CD4-positive, CD25-positive, alpha-beta regulatory T cell (primary cell): ENCODE measurements at regions not wholly inside any gene's neighbourhood (a gene's known extent, or its start where the extent isn't known, plus 50 kb on each side); places are given as distances from the start of the nearest gene placed in this dataset.
"Not testable (repeated sequence)": the region's sequence is repeated elsewhere in the genome, so short reads cannot be mapped to it uniquely, and the experiment has no call there.

Source experiments
- ATAC-seq, 2 donors: fragments of 150-1000 bp; cut with Tn5 transposase; one replicate each; pipeline ENCODE4 v1.10.0; 2021; ENCODE audit warnings: low read depth in 2 of 2, moderate number of reproducible peaks in 2 of 2, moderate library complexity in 1 of 2
- DNase-seq, 3 donors: peaks; one replicate each; pipeline versions ENCODE4 v3.0.0 to v3.0.0-alpha.2; 2012 to 2022; ENCODE audit warnings: mixed read lengths in 1 of 3
- H3K27ac ChIP-seq: one replicate; pipeline ENCODE4 v1.7.0; 2013; ENCODE audit warnings: mild to moderate bottlenecking, low read length; ENCODE audit not compliant: insufficient read depth, poor library complexity, severe bottlenecking
- H3K27me3 ChIP-seq: one replicate; pipeline ENCODE4 v1.7.0; 2013; ENCODE audit warnings: low read length; ENCODE audit not compliant: control insufficient read depth, insufficient read depth
- H3K36me3 ChIP-seq: one replicate; pipeline ENCODE4 v1.7.0; 2013; ENCODE audit warnings: mild to moderate bottlenecking, low read length, moderate library complexity; ENCODE audit not compliant: control insufficient read depth, insufficient read depth
- H3K4me1 ChIP-seq: 2 replicates; pipeline ENCODE4 v1.7.0; 2013; ENCODE audit warnings: mild to moderate bottlenecking, low read length; ENCODE audit not compliant: insufficient read depth, control insufficient read depth, poor library complexity, severe bottlenecking
- H3K4me3 ChIP-seq: one replicate; pipeline ENCODE4 v1.7.0; 2013; ENCODE audit warnings: low read depth, mild to moderate bottlenecking, low read length, moderate library complexity
- H3K9me3 ChIP-seq, 2 experiments: 1 replicate in 1 of 2; 2 replicates in 1 of 2; pipeline ENCODE4 v1.7.0; 2013; ENCODE audit warnings: low read length in 2 of 2, mild to moderate bottlenecking in 1 of 2, moderate library complexity in 1 of 2; ENCODE audit not compliant: control insufficient read depth in 2 of 2
- H3K27ac Mint-ChIP-seq, 3 donors: one replicate each; pipeline ENCODE4 v1.8.0; 2020 to 2022; ENCODE audit warnings: mild to moderate bottlenecking in 3 of 3, mixed read lengths in 3 of 3, moderate library complexity in 2 of 3
- H3K27me3 Mint-ChIP-seq: one replicate; pipeline ENCODE4 v1.8.0; 2022; ENCODE audit warnings: mild to moderate bottlenecking, mixed read lengths
- H3K36me3 Mint-ChIP-seq: one replicate; pipeline ENCODE4 v1.8.0; 2020; ENCODE audit warnings: mixed read lengths
- H3K4me1 Mint-ChIP-seq, 4 donors: one replicate each; pipeline ENCODE4 v1.8.0; 2020 to 2022; ENCODE audit warnings: mixed read lengths in 4 of 4, mild to moderate bottlenecking in 1 of 4
- H3K4me3 Mint-ChIP-seq, 4 donors: one replicate each; pipeline ENCODE4 v1.8.0; 2020 to 2022; ENCODE audit warnings: mild to moderate bottlenecking in 4 of 4, mixed read lengths in 4 of 4, moderate library complexity in 3 of 4
- H3K9me3 Mint-ChIP-seq, 7 donors: one replicate each; pipeline ENCODE4 v1.8.0; 2020 to 2022; ENCODE audit warnings: mixed read lengths in 7 of 7, mild to moderate bottlenecking in 3 of 7, moderate library complexity in 2 of 7

- no peak for DNase-seq
- Histone ChIP-seq H3K27ac (no peak overlapping the region), H3K9me3 (no peaks in the 10 kb centered on the region), H3K36me3 (no peaks in the 10 kb centered on the region), H3K4me1 (no peaks in the 10 kb centered on the region), H3K27me3 (no peaks in the 10 kb centered on the region), H3K4me3 (no peak overlapping the region)
- Mint-ChIP-seq H3K9me3 (peaks cover 0 to 2% (median 0%) of the 10 kb centered on the region in 7 donors), H3K4me1 (no peaks in the 10 kb centered on the region), H3K27ac (no peak overlapping the region), H3K27me3 (no peaks in the 10 kb centered on the region), H3K36me3 (no peaks in the 10 kb centered on the region), H3K4me3 (no peak overlapping the region)
- ATAC-seq = no peak
Measured at GRCh38 chr1:78728359-78728758, 78.7 kb downstream of the IFI44 start.

DNA sequence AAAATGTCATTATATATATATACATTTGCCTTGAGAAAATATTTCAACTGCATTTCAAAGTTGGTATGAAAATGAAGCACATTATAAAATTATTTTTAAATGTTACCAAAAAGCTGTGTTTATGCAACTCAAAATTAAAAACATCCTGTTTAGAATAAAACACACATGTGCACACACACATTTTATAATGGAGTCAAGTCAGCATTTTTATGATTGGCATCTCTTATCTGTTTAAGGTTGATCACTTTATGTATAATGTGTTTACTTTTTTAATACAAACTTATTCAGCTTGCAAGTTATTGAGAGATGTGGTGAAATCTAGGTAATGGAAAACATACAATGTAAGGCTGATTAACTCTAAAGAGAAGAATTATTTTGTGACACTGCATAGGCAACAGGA, 80.4 kb downstream of the IFI44 start:
- Mint-ChIP-seq H3K27me3 (no peaks in the 10 kb centered on the region), H3K4me1 (no peaks in the 10 kb centered on the region), H3K36me3 (no peaks in the 10 kb centered on the region), H3K9me3 (peaks cover 0 to 2% (median 0%) of the 10 kb centered on the region in 7 donors), H3K27ac (no peak overlapping the region), H3K4me3 (no peak overlapping the region)
- Histone ChIP-seq H3K9me3 (no peaks in the 10 kb centered on the region), H3K27ac (no peak overlapping the region), H3K4me3 (no peak overlapping the region), H3K4me1 (no peaks in the 10 kb centered on the region), H3K27me3 (no peaks in the 10 kb centered on the region), H3K36me3 (no peaks in the 10 kb centered on the region)
- ATAC-seq (no peak), DNase-seq (no peak)

GRCh38 chr1:78731674-78732073, 82.0 kb downstream of the IFI44 start:
- H3K27me3 ChIP-seq = no peaks in the 10 kb centered on the region
- no peak overlapping the region for H3K4me3 Mint-ChIP-seq
- DNase-seq = no peak

DNA sequence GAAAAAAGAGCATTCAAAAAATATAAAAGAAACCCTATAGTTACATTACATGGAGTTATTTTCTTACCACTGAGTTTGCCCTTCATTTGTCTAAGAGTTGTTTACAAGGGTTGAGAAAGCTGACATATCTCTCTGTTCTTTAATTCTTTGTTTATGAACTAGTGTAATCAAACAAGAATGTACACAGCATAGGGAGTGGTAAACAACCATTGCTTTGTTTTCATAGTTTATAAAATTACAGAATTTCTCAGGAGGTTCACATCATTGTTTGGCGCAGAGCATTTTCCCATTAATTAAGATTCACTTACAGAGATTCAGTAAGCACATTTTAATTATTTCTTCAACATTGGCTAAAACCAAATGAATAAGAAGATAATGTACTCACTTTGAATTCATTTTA, 87.6 kb downstream of the IFI44 start:
- no peaks in the 10 kb centered on the region for H3K27me3 ChIP-seq
- H3K4me3 ChIP-seq = no peak overlapping the region
- H3K9me3 Mint-ChIP-seq = peaks cover 0 to 6% (median 2%) of the 10 kb centered on the region in 7 donors
- H3K36me3 Mint-ChIP-seq = no peaks in the 10 kb centered on the region
- no peak overlapping the region for H3K27ac Mint-ChIP-seq
- no peaks in the 10 kb centered on the region for H3K4me1 ChIP-seq
- no peaks in the 10 kb centered on the region for H3K36me3 ChIP-seq
- DNase-seq (no peak), ATAC-seq (no peak)
- no peaks in the 10 kb centered on the region for H3K27me3 Mint-ChIP-seq
- no peaks in the 10 kb centered on the region for H3K4me1 Mint-ChIP-seq
- H3K4me3 Mint-ChIP-seq = no peak overlapping the region
- H3K27ac ChIP-seq = no peak overlapping the region
- no peaks in the 10 kb centered on the region for H3K9me3 ChIP-seq

More at GRCh38 chr1:78731674-78732073, 82.0 kb downstream of the IFI44 start:
- Histone ChIP-seq H3K9me3 (no peaks in the 10 kb centered on the region), H3K36me3 (no peaks in the 10 kb centered on the region), H3K4me1 (no peaks in the 10 kb centered on the region), H3K4me3 (no peak overlapping the region), H3K27ac (no peak overlapping the region)
- H3K27ac Mint-ChIP-seq = no peak overlapping the region
- peaks cover 0 to 6% (median 0%) of the 10 kb centered on the region in 7 donors for H3K9me3 Mint-ChIP-seq
- H3K4me1 Mint-ChIP-seq = no peaks in the 10 kb centered on the region
- no peaks in the 10 kb centered on the region for H3K36me3 Mint-ChIP-seq
- H3K27me3 Mint-ChIP-seq = no peaks in the 10 kb centered on the region
- ATAC-seq = no peak

DNA sequence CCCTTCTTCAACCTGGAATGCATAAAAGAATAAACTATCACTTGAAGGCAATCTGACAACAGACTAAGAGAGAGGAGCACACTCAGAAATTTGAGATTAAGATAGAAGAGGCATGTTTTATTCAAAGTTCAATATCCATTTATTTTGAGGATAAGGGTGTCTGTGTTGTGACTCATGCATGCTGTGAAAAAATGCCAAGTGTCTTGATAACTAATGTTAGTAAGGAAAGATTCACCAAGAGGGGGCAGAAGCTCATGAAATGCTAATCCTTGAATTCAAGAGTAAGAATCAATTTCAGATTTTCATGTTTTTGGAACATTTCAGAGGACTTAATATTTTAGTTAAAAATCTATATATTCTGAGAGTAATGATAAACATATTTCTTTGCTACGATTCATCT, 94.0 kb downstream of the IFI44 start:
- Histone ChIP-seq H3K4me1 (no peaks in the 10 kb centered on the region), H3K36me3 (no peaks in the 10 kb centered on the region), H3K9me3 (no peaks in the 10 kb centered on the region), H3K27me3 (no peaks in the 10 kb centered on the region), H3K27ac (no peak overlapping the region), H3K4me3 (no peak overlapping the region)
- Mint-ChIP-seq H3K4me3 (no peak overlapping the region), H3K4me1 (no peaks in the 10 kb centered on the region), H3K9me3 (peaks cover 0 to 4% (median 0%) of the 10 kb centered on the region in 7 donors), H3K27me3 (no peaks in the 10 kb centered on the region), H3K27ac (no peak overlapping the region), H3K36me3 (no peaks in the 10 kb centered on the region)
- DNase-seq = no peak
- no peak for ATAC-seq

DNA sequence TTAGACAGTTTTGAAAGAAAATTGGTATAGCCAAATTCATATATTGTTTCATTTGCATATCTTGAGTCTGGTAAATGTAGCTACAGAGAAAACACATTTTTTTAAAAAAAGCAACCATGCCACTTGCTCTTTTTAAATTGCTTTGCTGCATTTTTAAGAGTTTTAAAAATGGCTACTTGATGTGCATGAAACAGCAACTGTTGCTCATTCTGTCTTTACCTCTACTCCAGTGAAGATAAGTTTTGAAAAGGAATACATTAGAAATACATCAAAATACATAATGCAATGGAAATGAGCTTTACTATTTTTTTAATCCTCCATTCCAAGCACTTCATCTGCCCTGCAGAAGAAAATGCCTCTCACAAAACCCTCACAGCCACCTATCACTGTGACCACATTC, 95.5 kb downstream of the IFI44 start:
- Mint-ChIP-seq H3K9me3 (peaks cover 0 to 3% (median 0%) of the 10 kb centered on the region in 7 donors), H3K36me3 (no peaks in the 10 kb centered on the region), H3K4me1 (no peaks in the 10 kb centered on the region), H3K4me3 (no peak overlapping the region), H3K27me3 (no peaks in the 10 kb centered on the region), H3K27ac (no peak overlapping the region)
- Histone ChIP-seq H3K27me3 (no peaks in the 10 kb centered on the region), H3K4me1 (no peaks in the 10 kb centered on the region), H3K4me3 (no peak overlapping the region), H3K27ac (no peak overlapping the region), H3K36me3 (no peaks in the 10 kb centered on the region), H3K9me3 (no peaks in the 10 kb centered on the region)
- ATAC-seq (no peak), DNase-seq (no peak)

DNA sequence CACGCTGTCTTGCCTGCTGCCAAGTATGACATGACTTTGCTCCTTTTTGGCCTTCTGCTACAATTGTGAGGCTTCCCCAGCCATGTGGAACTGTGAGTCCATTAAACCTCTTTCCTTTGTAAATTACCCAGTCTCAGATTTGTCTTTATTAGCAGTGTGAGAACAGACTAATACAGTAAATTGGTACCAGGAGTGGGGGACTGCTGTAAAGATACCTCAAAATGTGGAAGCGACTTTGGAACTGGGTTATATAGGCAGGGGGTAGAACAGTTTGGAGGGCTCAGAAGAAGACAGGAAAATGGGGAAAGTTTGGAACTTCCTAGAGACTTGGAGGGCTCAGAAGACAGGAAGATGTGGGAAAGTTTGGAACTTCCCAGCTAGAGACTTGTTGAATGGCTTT, 104.0 kb downstream of the IFI44 start:
- not testable (repeated sequence) for H3K27ac Mint-ChIP-seq, H3K4me3 ChIP-seq, H3K4me3 Mint-ChIP-seq, ATAC-seq, H3K4me1 Mint-ChIP-seq, H3K27me3 ChIP-seq, H3K36me3 Mint-ChIP-seq, H3K4me1 ChIP-seq, H3K27ac ChIP-seq, DNase-seq, H3K9me3 ChIP-seq, H3K27me3 Mint-ChIP-seq, H3K36me3 ChIP-seq
- peaks cover 0 to 18% (median 2%) of the 10 kb centered on the region in 7 donors for H3K9me3 Mint-ChIP-seq

DNA sequence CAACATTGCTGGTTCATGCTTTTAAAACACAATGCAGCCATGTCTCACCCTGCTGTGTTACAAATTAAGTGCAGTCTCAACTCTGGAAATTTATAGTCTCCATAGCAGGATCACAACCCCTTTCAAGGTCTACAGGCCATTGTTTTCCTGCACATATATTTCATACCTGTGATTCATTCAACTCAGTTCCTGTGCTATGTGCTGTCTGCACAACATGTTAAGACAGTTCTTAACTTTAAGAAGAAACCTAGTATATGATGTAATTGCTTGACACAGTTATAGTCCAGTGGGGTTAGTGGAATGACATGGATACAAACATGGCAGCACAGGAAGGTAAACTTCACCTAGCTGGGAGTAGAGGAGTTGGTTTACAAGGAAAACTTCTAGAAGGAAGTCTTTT, 106.4 kb downstream of the IFI44 start:
- Mint-ChIP-seq H3K27ac (no peak overlapping the region), H3K36me3 (no peaks in the 10 kb centered on the region), H3K4me3 (no peak overlapping the region), H3K9me3 (peaks cover 0 to 18% (median 2%) of the 10 kb centered on the region in 7 donors), H3K4me1 (no peaks in the 10 kb centered on the region), H3K27me3 (no peaks in the 10 kb centered on the region)
- no peak for DNase-seq
- Histone ChIP-seq H3K27me3 (no peaks in the 10 kb centered on the region), H3K9me3 (no peaks in the 10 kb centered on the region), H3K27ac (no peak overlapping the region), H3K4me3 (no peak overlapping the region), H3K4me1 (no peaks in the 10 kb centered on the region), H3K36me3 (no peaks in the 10 kb centered on the region)
- ATAC-seq = no peak
